Astrocyte (in vitro differentiated cells and primary cell): ENCODE measurements at regions not wholly inside any gene's neighbourhood (a gene's known extent, or its start where the extent isn't known, plus 50 kb on each side); places are given as distances from the start of the nearest gene placed in this dataset.

ENCODE experiments used
- DNase-seq: peaks from one replicate; pipeline ENCODE4 v3.0.0-alpha.2; 2010; ENCODE audit warnings: low read depth
- FAIRE-seq: peaks from 2 replicates; lab custom pipeline; 2011; peaks lifted over from hg19 to GRCh38; lab: Jason Lieb, UNC
- H2AFZ ChIP-seq: 2 replicates; pipeline ENCODE4 v1.6.0; 2012; ENCODE audit warnings: low read depth, low read length, inconsistent platforms
- H3K27ac ChIP-seq: 2 replicates; pipeline ENCODE4 v1.5.1; 2011; ENCODE audit warnings: low read depth, low read length, inconsistent platforms
- H3K27me3 ChIP-seq: 2 replicates; pipeline ENCODE4 v1.6.0; 2011; ENCODE audit warnings: low read length, inconsistent platforms; ENCODE audit not compliant: insufficient read depth
- H3K36me3 ChIP-seq: 2 replicates; pipeline ENCODE4 v1.5.1; 2011; ENCODE audit warnings: low read length, inconsistent platforms; ENCODE audit not compliant: insufficient read depth
- H3K4me1 ChIP-seq: 2 replicates; pipeline ENCODE4 v1.5.1; 2011; ENCODE audit warnings: low read length, inconsistent platforms; ENCODE audit not compliant: insufficient read depth
- H3K4me2 ChIP-seq: 2 replicates; pipeline ENCODE4 v1.6.0; 2012; ENCODE audit warnings: low read length, inconsistent platforms
- H3K4me3 ChIP-seq: 2 replicates; pipeline ENCODE4 v1.5.1; 2011; ENCODE audit warnings: low read depth, mild to moderate bottlenecking, low read length, inconsistent platforms; ENCODE audit not compliant: insufficient read depth
- H3K79me2 ChIP-seq: 2 replicates; pipeline ENCODE4 v1.6.0; 2012; ENCODE audit warnings: mild to moderate bottlenecking, low read length, inconsistent platforms; ENCODE audit not compliant: insufficient read depth
- H3K9ac ChIP-seq: 2 replicates; pipeline ENCODE4 v1.6.0; 2012; ENCODE audit warnings: mild to moderate bottlenecking, low read length, inconsistent platforms
- H3K9me3 ChIP-seq: 2 replicates; pipeline ENCODE4 v1.5.1; 2012; ENCODE audit warnings: low read depth, mild to moderate bottlenecking, low read length, inconsistent platforms; ENCODE audit not compliant: insufficient read depth
- H4K20me1 ChIP-seq: 2 replicates; pipeline ENCODE4 v1.6.0; 2012; ENCODE audit warnings: low read length, inconsistent platforms; ENCODE audit not compliant: insufficient read depth
- H3K27ac Mint-ChIP-seq: one replicate; pipeline ENCODE4 v1.8.0; 2021; ENCODE audit warnings: mild to moderate bottlenecking, mixed read lengths; ENCODE audit not compliant: unreplicated experiment
- H3K27me3 Mint-ChIP-seq: one replicate; pipeline ENCODE4 v1.8.0; 2021; ENCODE audit warnings: low read depth, mixed read lengths; ENCODE audit not compliant: unreplicated experiment
- H3K36me3 Mint-ChIP-seq: one replicate; pipeline ENCODE4 v1.8.0; 2021; ENCODE audit warnings: low read depth, mixed read lengths; ENCODE audit not compliant: unreplicated experiment
- H3K4me1 Mint-ChIP-seq: one replicate; pipeline ENCODE4 v1.8.0; 2021; ENCODE audit warnings: low read depth, mixed read lengths; ENCODE audit not compliant: unreplicated experiment
- H3K4me3 Mint-ChIP-seq: one replicate; pipeline ENCODE4 v1.8.0; 2021; ENCODE audit warnings: mild to moderate bottlenecking, moderate library complexity, mixed read lengths; ENCODE audit not compliant: unreplicated experiment
- H3K9me3 Mint-ChIP-seq: one replicate; pipeline ENCODE4 v1.8.0; 2021; ENCODE audit warnings: mild to moderate bottlenecking, mixed read lengths; ENCODE audit not compliant: unreplicated experiment
- CTCF ChIP-seq: IDR thresholded peaks from 2 replicates; pipeline ENCODE4 v1.5.1; 2011; ENCODE audit warnings: low read depth, mild to moderate bottlenecking, inconsistent platforms, low read length, moderate library complexity; ENCODE audit not compliant: insufficient read depth
- EZH2 ChIP-seq: IDR thresholded peaks from 2 replicates; pipeline ENCODE4 v1.6.1; 2012; ENCODE audit warnings: mild to moderate bottlenecking, low read length, inconsistent platforms; ENCODE audit not compliant: insufficient read depth

- Mint-ChIP-seq H3K9me3 (peaks cover 3% of the 10 kb centered on the region), H3K36me3 (no peaks in the 10 kb centered on the region)
- TF ChIP-seq CTCF (no peak), EZH2 (no peak)
Measured at GRCh38 chr16:6969594-6969993, 363.1 kb upstream of the RBFOX1 start.

GRCh38 chr16:6967796-6968320 is 364.8 kb upstream of the RBFOX1 start:
- H4K20me1 ChIP-seq: no peaks in the 10 kb centered on the region
- peaks cover 6% of the 10 kb centered on the region for H3K9me3 Mint-ChIP-seq
- no peak overlapping the region for H3K27ac Mint-ChIP-seq
- H2AFZ ChIP-seq: no peak overlapping the region
- H3K4me2 ChIP-seq: no peak overlapping the region
- H3K36me3 Mint-ChIP-seq: no peaks in the 10 kb centered on the region
- H3K4me3 Mint-ChIP-seq: no peak overlapping the region
- TF ChIP-seq EZH2 (no peak), CTCF (no peak)
- H3K4me1 ChIP-seq: no peaks in the 10 kb centered on the region
- no peak overlapping the region for H3K9ac ChIP-seq
- FAIRE-seq (no peak), DNase-seq (no peak)
- no peaks in the 10 kb centered on the region for H3K27me3 Mint-ChIP-seq
- H3K4me1 Mint-ChIP-seq: no peaks in the 10 kb centered on the region
- H3K79me2 ChIP-seq: no peaks in the 10 kb centered on the region
- H3K36me3 ChIP-seq: no peaks in the 10 kb centered on the region
- no peak overlapping the region for H3K27ac ChIP-seq
- H3K27me3 ChIP-seq: no peaks in the 10 kb centered on the region
- H3K4me3 ChIP-seq: no peak overlapping the region
- H3K9me3 ChIP-seq: peaks cover 5% of the 10 kb centered on the region

More at GRCh38 chr16:6969594-6969993, 363.1 kb upstream of the RBFOX1 start:
- no peak overlapping the region for H3K4me3 ChIP-seq
- no peak overlapping the region for H3K27ac ChIP-seq
- no peaks in the 10 kb centered on the region for H3K4me1 Mint-ChIP-seq
- no peaks in the 10 kb centered on the region for H3K27me3 Mint-ChIP-seq
- H4K20me1 ChIP-seq: no peaks in the 10 kb centered on the region
- H2AFZ ChIP-seq: no peak overlapping the region
- no peaks in the 10 kb centered on the region for H3K36me3 ChIP-seq
- no peak overlapping the region for H3K4me2 ChIP-seq
- H3K9me3 ChIP-seq: peaks cover 5% of the 10 kb centered on the region
- no peaks in the 10 kb centered on the region for H3K27me3 ChIP-seq
- H3K4me1 ChIP-seq: no peaks in the 10 kb centered on the region
- H3K79me2 ChIP-seq: no peaks in the 10 kb centered on the region
- no peak overlapping the region for H3K4me3 Mint-ChIP-seq
- DNase-seq (no peak), FAIRE-seq (no peak)
- H3K27ac Mint-ChIP-seq: no peak overlapping the region
- no peak overlapping the region for H3K9ac ChIP-seq

- H3K4me1 ChIP-seq: no peaks in the 10 kb centered on the region
- H2AFZ ChIP-seq: no peak overlapping the region
- H4K20me1 ChIP-seq: no peaks in the 10 kb centered on the region
- H3K27ac ChIP-seq: no peak overlapping the region
- no peak for TF ChIP-seq EZH2
- TF ChIP-seq CTCF: no peak
- H3K9ac ChIP-seq: no peak overlapping the region
- FAIRE-seq (no peak), DNase-seq (no peak)
- H3K4me1 Mint-ChIP-seq: no peaks in the 10 kb centered on the region
- H3K4me3 Mint-ChIP-seq: no peak overlapping the region
- H3K36me3 ChIP-seq: no peaks in the 10 kb centered on the region
- H3K9me3 ChIP-seq: peaks cover 5% of the 10 kb centered on the region
- H3K9me3 Mint-ChIP-seq: peaks cover 6% of the 10 kb centered on the region
- peaks cover 3% of the 10 kb centered on the region for H3K27me3 Mint-ChIP-seq
- H3K79me2 ChIP-seq: no peaks in the 10 kb centered on the region
- no peaks in the 10 kb centered on the region for H3K36me3 Mint-ChIP-seq
- no peak overlapping the region for H3K27ac Mint-ChIP-seq
- no peak overlapping the region for H3K4me3 ChIP-seq
- no peaks in the 10 kb centered on the region for H3K27me3 ChIP-seq
- no peak overlapping the region for H3K4me2 ChIP-seq
Measured at GRCh38 chr16:6966925-6967324, 365.7 kb upstream of the RBFOX1 start.
